ENCODE measurements at regions not wholly inside any gene's neighbourhood (a gene's known extent, or its start where the extent isn't known, plus 50 kb on each side); places are given as distances from the start of the nearest gene placed in this dataset.

DNA sequence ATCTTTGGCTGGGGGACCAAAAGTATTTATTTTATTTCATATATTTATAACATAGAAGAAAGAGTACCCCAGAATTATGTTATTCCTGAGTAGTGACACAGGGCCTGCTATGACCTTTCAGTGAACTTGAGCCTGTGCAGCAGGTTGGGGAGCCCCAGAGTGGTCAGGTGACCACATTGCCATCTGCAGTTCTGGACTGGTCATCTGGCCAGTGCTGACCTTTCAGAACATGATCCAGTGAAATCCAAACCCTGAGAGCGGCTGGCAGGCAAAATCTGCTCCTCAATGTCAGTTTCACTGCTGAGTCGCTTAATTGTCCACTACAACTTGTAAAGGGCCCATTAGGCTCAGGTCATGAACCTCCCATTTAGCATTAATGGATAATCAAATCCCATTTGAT lies 336.7 kb upstream of the KCNH7 start:
- TF ChIP-seq EZH2phosphoT487 (IDR thresholded peaks at IDR 0.05; ENCODE audit: borderline replicate concordance, low read length): no peak
- TF ChIP-seq, protein P1, sequence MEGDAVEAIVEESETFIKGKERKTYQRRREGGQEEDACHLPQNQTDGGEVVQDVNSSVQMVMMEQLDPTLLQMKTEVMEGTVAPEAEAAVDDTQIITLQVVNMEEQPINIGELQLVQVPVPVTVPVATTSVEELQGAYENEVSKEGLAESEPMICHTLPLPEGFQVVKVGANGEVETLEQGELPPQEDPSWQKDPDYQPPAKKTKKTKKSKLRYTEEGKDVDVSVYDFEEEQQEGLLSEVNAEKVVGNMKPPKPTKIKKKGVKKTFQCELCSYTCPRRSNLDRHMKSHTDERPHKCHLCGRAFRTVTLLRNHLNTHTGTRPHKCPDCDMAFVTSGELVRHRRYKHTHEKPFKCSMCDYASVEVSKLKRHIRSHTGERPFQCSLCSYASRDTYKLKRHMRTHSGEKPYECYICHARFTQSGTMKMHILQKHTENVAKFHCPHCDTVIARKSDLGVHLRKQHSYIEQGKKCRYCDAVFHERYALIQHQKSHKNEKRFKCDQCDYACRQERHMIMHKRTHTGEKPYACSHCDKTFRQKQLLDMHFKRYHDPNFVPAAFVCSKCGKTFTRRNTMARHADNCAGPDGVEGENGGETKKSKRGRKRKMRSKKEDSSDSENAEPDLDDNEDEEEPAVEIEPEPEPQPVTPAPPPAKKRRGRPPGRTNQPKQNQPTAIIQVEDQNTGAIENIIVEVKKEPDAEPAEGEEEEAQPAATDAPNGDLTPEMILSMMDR (conservative IDR thresholded peaks at IDR 0.05; ENCODE audit: low read depth, low read length): no peak

Measured in PC-3 (cell line).